Suprapubic skin (tissue), 4 donors: ENCODE measurements at regions not wholly inside any gene's neighbourhood (a gene's known extent, or its start where the extent isn't known, plus 50 kb on each side); places are given as distances from the start of the nearest gene placed in this dataset.

ENCODE experiments used
- DNase-seq, 2 donors: peaks; one replicate each; pipeline ENCODE4 v3.0.0-alpha.2; 2019; ENCODE audit warnings: low spot score in 2 of 2
- H3K27ac ChIP-seq: fragments of 200-600 bp; sonication (generic); one replicate; pipeline ENCODE4 v1.5.1; 2019
- H3K27me3 ChIP-seq: fragments of 200-600 bp; sonication (generic); one replicate; pipeline ENCODE4 v1.5.1; 2019
- H3K36me3 ChIP-seq: fragments of 200-600 bp; sonication (generic); one replicate; pipeline ENCODE4 v1.5.1; 2019
- H3K4me1 ChIP-seq: fragments of 200-600 bp; sonication (generic); one replicate; pipeline ENCODE4 v1.5.1; 2019
- H3K4me3 ChIP-seq: fragments of 200-600 bp; sonication (generic); one replicate; pipeline ENCODE4 v1.5.1; 2019; ENCODE audit warnings: mild to moderate bottlenecking
- H3K9me3 ChIP-seq: fragments of 200-600 bp; sonication (generic); one replicate; pipeline ENCODE4 v1.5.1; 2019
- EP300 ChIP-seq: sonication (generic); formaldehyde crosslinking; IDR thresholded peaks from one replicate; pipeline ENCODE4 v1.6.1; 2017; ENCODE audit warnings: antibody characterized with exemption
- POLR2A ChIP-seq, 2 donors: fragments of 450-650 bp; IDR thresholded peaks; one replicate each; pipeline ENCODE4 v1.6.1; 2017; ENCODE audit warnings: antibody characterized with exemption in 2 of 2, mild to moderate bottlenecking in 2 of 2, moderate library complexity in 2 of 2
- POLR2AphosphoS5 ChIP-seq, 3 donors: sonication (generic); formaldehyde crosslinking; IDR thresholded peaks; one replicate each; pipeline ENCODE4 v1.6.1; 2017; ENCODE audit warnings: antibody characterized with exemption in 3 of 3
- WGBS: methylation state at CpG from one replicate; pipeline ENCODE4 v1.1.5; 2018; 5-methylcytosine and 5-hydroxymethylcytosine counted together
- TF ChIP-seq, protein P1 (sequence below), 2 donors: fragments of 200-600 bp in 1 of 2; fragments of 450-650 bp in 1 of 2; sonication (generic) in 1 of 2; IDR thresholded peaks; one replicate each; pipeline ENCODE4 v1.5.1; 2016 to 2019; ENCODE audit warnings: antibody characterized with exemption in 2 of 2, mild to moderate bottlenecking in 1 of 2, moderate library complexity in 1 of 2

- no peak overlapping the region for H3K4me3 ChIP-seq
- no peaks in the 10 kb centered on the region for H3K36me3 ChIP-seq
- H3K9me3 ChIP-seq: no peaks in the 10 kb centered on the region
- DNase-seq: no peak
- TF ChIP-seq POLR2AphosphoS5 (IDR thresholded peaks at IDR 0.05) (no peak), POLR2A (IDR thresholded peaks at IDR 0.05) (no peak), EP300 (no peak)
- TF ChIP-seq, protein P1, sequence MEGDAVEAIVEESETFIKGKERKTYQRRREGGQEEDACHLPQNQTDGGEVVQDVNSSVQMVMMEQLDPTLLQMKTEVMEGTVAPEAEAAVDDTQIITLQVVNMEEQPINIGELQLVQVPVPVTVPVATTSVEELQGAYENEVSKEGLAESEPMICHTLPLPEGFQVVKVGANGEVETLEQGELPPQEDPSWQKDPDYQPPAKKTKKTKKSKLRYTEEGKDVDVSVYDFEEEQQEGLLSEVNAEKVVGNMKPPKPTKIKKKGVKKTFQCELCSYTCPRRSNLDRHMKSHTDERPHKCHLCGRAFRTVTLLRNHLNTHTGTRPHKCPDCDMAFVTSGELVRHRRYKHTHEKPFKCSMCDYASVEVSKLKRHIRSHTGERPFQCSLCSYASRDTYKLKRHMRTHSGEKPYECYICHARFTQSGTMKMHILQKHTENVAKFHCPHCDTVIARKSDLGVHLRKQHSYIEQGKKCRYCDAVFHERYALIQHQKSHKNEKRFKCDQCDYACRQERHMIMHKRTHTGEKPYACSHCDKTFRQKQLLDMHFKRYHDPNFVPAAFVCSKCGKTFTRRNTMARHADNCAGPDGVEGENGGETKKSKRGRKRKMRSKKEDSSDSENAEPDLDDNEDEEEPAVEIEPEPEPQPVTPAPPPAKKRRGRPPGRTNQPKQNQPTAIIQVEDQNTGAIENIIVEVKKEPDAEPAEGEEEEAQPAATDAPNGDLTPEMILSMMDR (IDR thresholded peaks at IDR 0.05): no peak
- no peaks in the 10 kb centered on the region for H3K4me1 ChIP-seq
- 90% methylated on average over 21 of the region's 21 CpGs for WGBS
- H3K27me3 ChIP-seq: no peaks in the 10 kb centered on the region
- no peak overlapping the region for H3K27ac ChIP-seq
Measured at GRCh38 chr12:58172433-58173073, 231.2 kb downstream of the ATP23 start.

GRCh38 chr12:58174316-58174715 lies 232.9 kb downstream of the ATP23 start:
- Histone ChIP-seq H3K9me3 (no peaks in the 10 kb centered on the region), H3K36me3 (no peaks in the 10 kb centered on the region), H3K4me3 (no peak overlapping the region), H3K27me3 (no peaks in the 10 kb centered on the region), H3K27ac (no peak overlapping the region), H3K4me1 (no peaks in the 10 kb centered on the region)
- TF ChIP-seq, protein P1 (IDR thresholded peaks at IDR 0.05): no peak
- TF ChIP-seq POLR2A (IDR thresholded peaks at IDR 0.05): no peak
- TF ChIP-seq POLR2AphosphoS5 (IDR thresholded peaks at IDR 0.05): no peak
- TF ChIP-seq EP300: no peak
- DNase-seq: no peak
- WGBS: 54% methylated on average over 2 of the region's 2 CpGs

GRCh38 chr12:58176296-58176869 lies 235.0 kb downstream of the ATP23 start:
- Histone ChIP-seq H3K9me3 (no peaks in the 10 kb centered on the region), H3K4me1 (no peaks in the 10 kb centered on the region), H3K4me3 (no peak overlapping the region), H3K27me3 (no peaks in the 10 kb centered on the region), H3K27ac (no peak overlapping the region), H3K36me3 (no peaks in the 10 kb centered on the region)
- WGBS: 59% methylated on average over 7 of the region's 7 CpGs
- no peak for DNase-seq
- TF ChIP-seq POLR2AphosphoS5 (IDR thresholded peaks at IDR 0.05): no peak
- TF ChIP-seq, protein P1 (IDR thresholded peaks at IDR 0.05): peak in 1 of 2 donors; percentile 26
- TF ChIP-seq POLR2A (IDR thresholded peaks at IDR 0.05): no peak

- 94% methylated on average over 2 of the region's 2 CpGs for WGBS
Measured at GRCh38 chr12:58177366-58177765, 236.0 kb downstream of the ATP23 start.

GRCh38 chr12:58184212-58184611 lies 242.8 kb downstream of the ATP23 start:
- no peak for DNase-seq
- Histone ChIP-seq H3K4me3 (no peak overlapping the region), H3K27ac (no peak overlapping the region), H3K9me3 (no peaks in the 10 kb centered on the region), H3K4me1 (no peaks in the 10 kb centered on the region), H3K27me3 (no peaks in the 10 kb centered on the region), H3K36me3 (no peaks in the 10 kb centered on the region)
- no peak for TF ChIP-seq POLR2AphosphoS5 (IDR thresholded peaks at IDR 0.05)
- TF ChIP-seq, protein P1 (IDR thresholded peaks at IDR 0.05): no peak
- no peak for TF ChIP-seq EP300
- TF ChIP-seq POLR2A (IDR thresholded peaks at IDR 0.05): no peak

More at GRCh38 chr12:58177366-58177765, 236.0 kb downstream of the ATP23 start:
- no peaks in the 10 kb centered on the region for H3K9me3 ChIP-seq
- no peak for DNase-seq
- TF ChIP-seq POLR2A (IDR thresholded peaks at IDR 0.05) (no peak), POLR2AphosphoS5 (IDR thresholded peaks at IDR 0.05) (no peak), EP300 (no peak)
- TF ChIP-seq, protein P1 (IDR thresholded peaks at IDR 0.05): no peak
- H3K36me3 ChIP-seq: no peaks in the 10 kb centered on the region
- no peaks in the 10 kb centered on the region for H3K27me3 ChIP-seq
- no peak overlapping the region for H3K27ac ChIP-seq
- no peak overlapping the region for H3K4me3 ChIP-seq
- H3K4me1 ChIP-seq: no peaks in the 10 kb centered on the region
